ENCODE measurements at regions not wholly inside any gene's neighbourhood (a gene's known extent, or its start where the extent isn't known, plus 50 kb on each side); places are given as distances from the start of the nearest gene placed in this dataset.

GRCh38 chr2:7121851-7122250 lies 204.6 kb downstream of the RNF144A start:
- Histone ChIP-seq H3K4me3 (replicated peaks in 1 of 3; ENCODE audit: low read depth in 2 of 3, low read length in 3 of 3) (no peak overlapping the region), H3K27me3 (ENCODE audit: control insufficient read depth in 2 of 2, insufficient read depth in 2 of 2, low read length in 2 of 2) (no peaks in the 10 kb centered on the region), H3K9me3 (replicated peaks in 1 of 2; ENCODE audit: control insufficient read depth in 1 of 2, insufficient read depth in 1 of 2, low read length in 2 of 2) (no peaks in the 10 kb centered on the region), H3K36me3 (replicated peaks in 1 of 2; ENCODE audit: control insufficient read depth in 1 of 2, insufficient read depth in 2 of 2, low read length in 2 of 2) (no peaks in the 10 kb centered on the region), H4K20me1 (ENCODE audit: insufficient read depth, low read length) (no peaks in the 10 kb centered on the region), H3K79me2 (ENCODE audit: insufficient read depth, low read length) (no peaks in the 10 kb centered on the region), H3K27ac (ENCODE audit: low read depth in 1 of 2, low read length in 2 of 2) (no peak overlapping the region), H3K4me2 (replicated peaks; ENCODE audit: extremely low read depth, low read length, poor library complexity, severe bottlenecking) (no peak overlapping the region), H3K9ac (ENCODE audit: insufficient read depth, low read length, poor library complexity, severe bottlenecking) (no peak overlapping the region), H3K4me1 (ENCODE audit: control insufficient read depth in 1 of 2, insufficient read depth in 2 of 2, low read length in 2 of 2) (no peaks in the 10 kb centered on the region), H2AFZ (ENCODE audit: insufficient read depth, low read depth, low read length, poor library complexity, severe bottlenecking) (no peak overlapping the region)
- no peaks in the 10 kb centered on the region for H3K4me1 Mint-ChIP-seq
- TF ChIP-seq CTCF (IDR thresholded peaks at IDR 0.05) = no peak
- intact Hi-C loops (cut with micrococcal nuclease) = no loop called here
- no peak for DNase-seq
- H3K36me3 Mint-ChIP-seq = no peaks in the 10 kb centered on the region
- peaks cover 2% of the 10 kb centered on the region in 3 donors for H3K27me3 Mint-ChIP-seq (ENCODE audit: low read depth in 3 of 3)
- 100% methylated on average over 3 of the region's 5 CpGs for WGBS (ENCODE audit: insufficient coverage)
- peaks cover 0 to 3% (median 0%) of the 10 kb centered on the region in 7 donors for H3K9me3 Mint-ChIP-seq
- H3K27ac Mint-ChIP-seq = no peak overlapping the region
- no peak overlapping the region for H3K4me3 Mint-ChIP-seq

GRCh38 chr2:7127156-7127555 lies 209.9 kb downstream of the RNF144A start:
- Mint-ChIP-seq H3K4me1 (no peaks in the 10 kb centered on the region), H3K27ac (no peak overlapping the region), H3K4me3 (no peak overlapping the region), H3K36me3 (no peaks in the 10 kb centered on the region), H3K9me3 (peaks cover 0 to 3% (median 0%) of the 10 kb centered on the region in 7 donors), H3K27me3 (ENCODE audit: low read depth in 3 of 3) (peaks cover 0 to 2% (median 0%) of the 10 kb centered on the region in 3 donors)
- no peak overlapping the region for H3K4me2 ChIP-seq (replicated peaks; ENCODE audit: extremely low read depth, low read length, poor library complexity, severe bottlenecking)
- no peak overlapping the region for H3K4me3 ChIP-seq (replicated peaks in 1 of 3; ENCODE audit: low read depth in 2 of 3, low read length in 3 of 3)
- no peaks in the 10 kb centered on the region for H3K27me3 ChIP-seq (ENCODE audit: control insufficient read depth in 2 of 2, insufficient read depth in 2 of 2, low read length in 2 of 2)
- H2AFZ ChIP-seq (ENCODE audit: insufficient read depth, low read depth, low read length, poor library complexity, severe bottlenecking) = no peak overlapping the region
- H3K36me3 ChIP-seq (replicated peaks in 1 of 2; ENCODE audit: control insufficient read depth in 1 of 2, insufficient read depth in 2 of 2, low read length in 2 of 2) = no peaks in the 10 kb centered on the region
- TF ChIP-seq CTCF (IDR thresholded peaks at IDR 0.05) = no peak
- H3K4me1 ChIP-seq (ENCODE audit: control insufficient read depth in 1 of 2, insufficient read depth in 2 of 2, low read length in 2 of 2) = no peaks in the 10 kb centered on the region
- no peak overlapping the region for H3K27ac ChIP-seq (ENCODE audit: low read depth in 1 of 2, low read length in 2 of 2)
- H3K9me3 ChIP-seq (replicated peaks in 1 of 2; ENCODE audit: control insufficient read depth in 1 of 2, insufficient read depth in 1 of 2, low read length in 2 of 2) = no peaks in the 10 kb centered on the region
- no peaks in the 10 kb centered on the region for H3K79me2 ChIP-seq (ENCODE audit: insufficient read depth, low read length)
- H4K20me1 ChIP-seq (ENCODE audit: insufficient read depth, low read length) = no peaks in the 10 kb centered on the region
- intact Hi-C loops (cut with micrococcal nuclease) = no loop called here
- no peak for DNase-seq
- H3K9ac ChIP-seq (ENCODE audit: insufficient read depth, low read length, poor library complexity, severe bottlenecking) = no peak overlapping the region
- 92% methylated on average over 2 of the region's 2 CpGs for WGBS (ENCODE audit: insufficient coverage)

All from CD14-positive monocyte (primary cell).